ENCODE measurements at regions not wholly inside any gene's neighbourhood (a gene's known extent, or its start where the extent isn't known, plus 50 kb on each side); places are given as distances from the start of the nearest gene placed in this dataset.

GRCh38 chr4:103907414-103907813, 187.6 kb upstream of the TACR3 start:
- Histone ChIP-seq H3K27me3 (ENCODE audit: control insufficient read depth, insufficient read depth, low read length, poor library complexity, severe bottlenecking) (no peaks in the 10 kb centered on the region), H3K9me3 (ENCODE audit: control insufficient read depth, low read length) (no peaks in the 10 kb centered on the region), H3K4me3 (ENCODE audit: insufficient read depth, low read depth, low read length) (no peak overlapping the region), H3K4me1 (ENCODE audit: control insufficient read depth, insufficient read depth, low read length) (no peaks in the 10 kb centered on the region), H3K36me3 (ENCODE audit: control insufficient read depth, insufficient read depth, low read length) (no peaks in the 10 kb centered on the region), H3K27ac (ENCODE audit: insufficient read depth, low read depth, low read length, poor library complexity, severe bottlenecking) (no peak overlapping the region)
- 82 to 89% methylated on average over 2 of the region's 2 CpGs for WGBS, 2 experiments

- no peak overlapping the region for H3K27ac ChIP-seq (ENCODE audit: insufficient read depth, low read depth, low read length, poor library complexity, severe bottlenecking)
- H3K27me3 ChIP-seq (ENCODE audit: control insufficient read depth, insufficient read depth, low read length, poor library complexity, severe bottlenecking), result no peaks in the 10 kb centered on the region
- H3K36me3 ChIP-seq (ENCODE audit: control insufficient read depth, insufficient read depth, low read length), result no peaks in the 10 kb centered on the region
- H3K4me3 ChIP-seq (ENCODE audit: insufficient read depth, low read depth, low read length), result no peak overlapping the region
- H3K9me3 ChIP-seq (ENCODE audit: control insufficient read depth, low read length), result no peaks in the 10 kb centered on the region
- H3K4me1 ChIP-seq (ENCODE audit: control insufficient read depth, insufficient read depth, low read length), result no peaks in the 10 kb centered on the region
Observed at GRCh38 chr4:103904123-103904522, 184.3 kb upstream of the TACR3 start.

- Histone ChIP-seq H3K9me3 (ENCODE audit: control insufficient read depth, low read length) (no peaks in the 10 kb centered on the region), H3K4me3 (ENCODE audit: insufficient read depth, low read depth, low read length) (no peak overlapping the region), H3K27ac (ENCODE audit: insufficient read depth, low read depth, low read length, poor library complexity, severe bottlenecking) (no peak overlapping the region), H3K36me3 (ENCODE audit: control insufficient read depth, insufficient read depth, low read length) (no peaks in the 10 kb centered on the region), H3K4me1 (ENCODE audit: control insufficient read depth, insufficient read depth, low read length) (no peaks in the 10 kb centered on the region), H3K27me3 (ENCODE audit: control insufficient read depth, insufficient read depth, low read length, poor library complexity, severe bottlenecking) (no peaks in the 10 kb centered on the region)
- WGBS, 2 experiments, result 89 to 100% methylated on average over 1 of the region's 2 CpGs
Observed at GRCh38 chr4:103902730-103903129, 182.9 kb upstream of the TACR3 start.

GRCh38 chr4:103895876-103896465, 176.2 kb upstream of the TACR3 start:
- Histone ChIP-seq H3K9me3 (ENCODE audit: control insufficient read depth, low read length) (no peaks in the 10 kb centered on the region), H3K36me3 (ENCODE audit: control insufficient read depth, insufficient read depth, low read length) (no peaks in the 10 kb centered on the region), H3K27me3 (ENCODE audit: control insufficient read depth, insufficient read depth, low read length, poor library complexity, severe bottlenecking) (no peaks in the 10 kb centered on the region), H3K4me1 (ENCODE audit: control insufficient read depth, insufficient read depth, low read length) (no peaks in the 10 kb centered on the region), H3K27ac (ENCODE audit: insufficient read depth, low read depth, low read length, poor library complexity, severe bottlenecking) (no peak overlapping the region), H3K4me3 (ENCODE audit: insufficient read depth, low read depth, low read length) (no peak overlapping the region)

GRCh38 chr4:103892586-103892985, 172.8 kb upstream of the TACR3 start:
- WGBS, 2 experiments, result 100% methylated on average over 1 to 2 of the region's 3 CpGs
- H3K9me3 ChIP-seq (ENCODE audit: control insufficient read depth, low read length), result no peaks in the 10 kb centered on the region
- no peaks in the 10 kb centered on the region for H3K4me1 ChIP-seq (ENCODE audit: control insufficient read depth, insufficient read depth, low read length)
- H3K36me3 ChIP-seq (ENCODE audit: control insufficient read depth, insufficient read depth, low read length), result no peaks in the 10 kb centered on the region
- no peaks in the 10 kb centered on the region for H3K27me3 ChIP-seq (ENCODE audit: control insufficient read depth, insufficient read depth, low read length, poor library complexity, severe bottlenecking)
- H3K4me3 ChIP-seq (ENCODE audit: insufficient read depth, low read depth, low read length), result no peak overlapping the region
- no peak overlapping the region for H3K27ac ChIP-seq (ENCODE audit: insufficient read depth, low read depth, low read length, poor library complexity, severe bottlenecking)

GRCh38 chr4:103887191-103887590, 167.4 kb upstream of the TACR3 start:
- Histone ChIP-seq H3K4me1 (ENCODE audit: control insufficient read depth, insufficient read depth, low read length) (no peaks in the 10 kb centered on the region), H3K27me3 (ENCODE audit: control insufficient read depth, insufficient read depth, low read length, poor library complexity, severe bottlenecking) (no peaks in the 10 kb centered on the region), H3K4me3 (ENCODE audit: insufficient read depth, low read depth, low read length) (no peak overlapping the region), H3K36me3 (ENCODE audit: control insufficient read depth, insufficient read depth, low read length) (no peaks in the 10 kb centered on the region), H3K9me3 (ENCODE audit: control insufficient read depth, low read length) (no peaks in the 10 kb centered on the region), H3K27ac (ENCODE audit: insufficient read depth, low read depth, low read length, poor library complexity, severe bottlenecking) (no peak overlapping the region)
- 86% methylated on average over 1 of the region's 1 CpG; no CpG with 5 or more reads in 1 of the 2 experiments for WGBS, 2 experiments

- Histone ChIP-seq H3K9me3 (ENCODE audit: control insufficient read depth, low read length) (no peaks in the 10 kb centered on the region), H3K27ac (ENCODE audit: insufficient read depth, low read depth, low read length, poor library complexity, severe bottlenecking) (no peak overlapping the region), H3K4me3 (ENCODE audit: insufficient read depth, low read depth, low read length) (no peak overlapping the region), H3K36me3 (ENCODE audit: control insufficient read depth, insufficient read depth, low read length) (no peaks in the 10 kb centered on the region), H3K27me3 (ENCODE audit: control insufficient read depth, insufficient read depth, low read length, poor library complexity, severe bottlenecking) (no peaks in the 10 kb centered on the region), H3K4me1 (ENCODE audit: control insufficient read depth, insufficient read depth, low read length) (no peaks in the 10 kb centered on the region)
- 83 to 93% methylated on average over 1 of the region's 3 CpGs for WGBS, 2 experiments
Observed at GRCh38 chr4:103885152-103885551, 165.4 kb upstream of the TACR3 start.

- 95 to 98% methylated on average over 2 of the region's 2 CpGs for WGBS, 2 experiments
- no peak overlapping the region for H3K4me3 ChIP-seq (ENCODE audit: insufficient read depth, low read depth, low read length)
- no peaks in the 10 kb centered on the region for H3K36me3 ChIP-seq (ENCODE audit: control insufficient read depth, insufficient read depth, low read length)
- H3K9me3 ChIP-seq (ENCODE audit: control insufficient read depth, low read length), result no peaks in the 10 kb centered on the region
- H3K27ac ChIP-seq (ENCODE audit: insufficient read depth, low read depth, low read length, poor library complexity, severe bottlenecking), result no peak overlapping the region
- H3K27me3 ChIP-seq (ENCODE audit: control insufficient read depth, insufficient read depth, low read length, poor library complexity, severe bottlenecking), result no peaks in the 10 kb centered on the region
- no peaks in the 10 kb centered on the region for H3K4me1 ChIP-seq (ENCODE audit: control insufficient read depth, insufficient read depth, low read length)
Observed at GRCh38 chr4:103867311-103867710, 147.5 kb upstream of the TACR3 start.

GRCh38 chr4:103853627-103854026, 133.8 kb upstream of the TACR3 start:
- Histone ChIP-seq H3K9me3 (ENCODE audit: control insufficient read depth, low read length) (no peaks in the 10 kb centered on the region), H3K4me1 (ENCODE audit: control insufficient read depth, insufficient read depth, low read length) (no peaks in the 10 kb centered on the region), H3K27ac (ENCODE audit: insufficient read depth, low read depth, low read length, poor library complexity, severe bottlenecking) (no peak overlapping the region), H3K36me3 (ENCODE audit: control insufficient read depth, insufficient read depth, low read length) (no peaks in the 10 kb centered on the region), H3K27me3 (ENCODE audit: control insufficient read depth, insufficient read depth, low read length, poor library complexity, severe bottlenecking) (no peaks in the 10 kb centered on the region), H3K4me3 (ENCODE audit: insufficient read depth, low read depth, low read length) (no peak overlapping the region)

GRCh38 chr4:103853146-103853545, 133.4 kb upstream of the TACR3 start:
- 91 to 92% methylated on average over 3 of the region's 3 CpGs for WGBS, 2 experiments
- H3K4me1 ChIP-seq (ENCODE audit: control insufficient read depth, insufficient read depth, low read length), result no peaks in the 10 kb centered on the region
- no peaks in the 10 kb centered on the region for H3K9me3 ChIP-seq (ENCODE audit: control insufficient read depth, low read length)
- no peaks in the 10 kb centered on the region for H3K36me3 ChIP-seq (ENCODE audit: control insufficient read depth, insufficient read depth, low read length)
- no peaks in the 10 kb centered on the region for H3K27me3 ChIP-seq (ENCODE audit: control insufficient read depth, insufficient read depth, low read length, poor library complexity, severe bottlenecking)
- H3K27ac ChIP-seq (ENCODE audit: insufficient read depth, low read depth, low read length, poor library complexity, severe bottlenecking), result no peak overlapping the region
- no peak overlapping the region for H3K4me3 ChIP-seq (ENCODE audit: insufficient read depth, low read depth, low read length)

GRCh38 chr4:103845075-103845474, 125.3 kb upstream of the TACR3 start:
- Histone ChIP-seq H3K36me3 (ENCODE audit: control insufficient read depth, insufficient read depth, low read length) (no peaks in the 10 kb centered on the region), H3K27me3 (ENCODE audit: control insufficient read depth, insufficient read depth, low read length, poor library complexity, severe bottlenecking) (no peaks in the 10 kb centered on the region), H3K4me3 (ENCODE audit: insufficient read depth, low read depth, low read length) (no peak overlapping the region), H3K4me1 (ENCODE audit: control insufficient read depth, insufficient read depth, low read length) (no peaks in the 10 kb centered on the region), H3K9me3 (ENCODE audit: control insufficient read depth, low read length) (no peaks in the 10 kb centered on the region), H3K27ac (ENCODE audit: insufficient read depth, low read depth, low read length, poor library complexity, severe bottlenecking) (no peak overlapping the region)

Data from ectodermal cell (in vitro differentiated cells).